WTC11 (cell line): ENCODE measurements at regions not wholly inside any gene's neighbourhood (a gene's known extent, or its start where the extent isn't known, plus 50 kb on each side); places are given as distances from the start of the nearest gene placed in this dataset.

ENCODE experiments used
- ATAC-seq: fragments of 200-7000 bp; cut with Tn5 transposase; 2 replicates; pipeline ENCODE4 v1.10.0; 2021; ENCODE audit warnings: mild to moderate bottlenecking, moderate library complexity
- CTCF ChIA-PET: fragments of 300-600 bp; sonication (Branson Sonifier 250); formaldehyde crosslinking; loops from one replicate; lab custom pipeline; 2021; ENCODE audit warnings: antibody characterized with exemption; lab: Charles Lee
- POLR2A ChIA-PET: fragments of 350-600 bp; sonication (Branson Sonifier 250); formaldehyde crosslinking; loops from one replicate; lab custom pipeline; 2021; ENCODE audit warnings: antibody characterized with exemption; lab: Charles Lee
- DNase-seq: peaks from one replicate; pipeline ENCODE4 v3.0.0; 2021; ENCODE audit warnings: low spot score
- H3K27ac Mint-ChIP-seq: 2 replicates; pipeline ENCODE4 v1.8.0; 2021; ENCODE audit warnings: mixed read lengths
- H3K27me3 Mint-ChIP-seq: 2 replicates; pipeline ENCODE4 v1.8.0; 2021; ENCODE audit warnings: low read depth, mild to moderate bottlenecking, moderate library complexity, mixed read lengths
- H3K36me3 Mint-ChIP-seq: 2 replicates; pipeline ENCODE4 v1.8.0; 2021; ENCODE audit warnings: mixed read lengths
- H3K4me1 Mint-ChIP-seq: 2 replicates; pipeline ENCODE4 v1.8.0; 2022; ENCODE audit warnings: mixed read lengths
- H3K4me3 Mint-ChIP-seq: 2 replicates; pipeline ENCODE4 v1.8.0; 2021; ENCODE audit warnings: mild to moderate bottlenecking, moderate library complexity, mixed read lengths
- H3K9me3 Mint-ChIP-seq: 2 replicates; pipeline ENCODE4 v1.8.0; 2021; ENCODE audit warnings: mixed read lengths
- ARID4B ChIP-seq: sonication (generic); formaldehyde crosslinking; IDR thresholded peaks from 2 replicates; pipeline ENCODE4 v1.8.0; 2023; ENCODE audit warnings: missing genetic modification reagents, mild to moderate bottlenecking, borderline replicate concordance
- ATF1 ChIP-seq: sonication (generic); formaldehyde crosslinking; IDR thresholded peaks from 2 replicates; pipeline ENCODE4 v1.8.1; 2023; ENCODE audit warnings: mild to moderate bottlenecking, moderate library complexity, missing genetic modification reagents
- E2F4 ChIP-seq: sonication (generic); formaldehyde crosslinking; IDR thresholded peaks from 2 replicates; pipeline ENCODE4 v1.8.1; 2022; ENCODE audit warnings: low read depth, mild to moderate bottlenecking, moderate library complexity, missing genetic modification reagents, borderline replicate concordance
- ESRRA ChIP-seq: sonication (generic); formaldehyde crosslinking; IDR thresholded peaks from 2 replicates; pipeline ENCODE4 v1.8.1; 2022; ENCODE audit warnings: mild to moderate bottlenecking, missing genetic modification reagents, borderline replicate concordance
- ETV6 ChIP-seq: sonication (generic); formaldehyde crosslinking; IDR thresholded peaks from 2 replicates; pipeline ENCODE4 v1.8.1; 2022; ENCODE audit warnings: mild to moderate bottlenecking, missing genetic modification reagents
- FOXP1 ChIP-seq: sonication (generic); formaldehyde crosslinking; IDR thresholded peaks from 2 replicates; pipeline ENCODE4 v1.8.0; 2022; ENCODE audit warnings: missing genetic modification reagents, mild to moderate bottlenecking, moderate library complexity, borderline replicate concordance
- JAZF1 ChIP-seq: fragments of 250-450 bp; sonication (Bioruptor Pico); IDR thresholded peaks from 2 replicates; pipeline ENCODE4 v1.9.0; 2021; ENCODE audit warnings: moderate library complexity, mild to moderate bottlenecking, inconsistent platforms
- MXD4 ChIP-seq: fragments of 250-450 bp; sonication (Bioruptor Pico); IDR thresholded peaks from 2 replicates; pipeline ENCODE4 v1.8.0; 2021; ENCODE audit warnings: mild to moderate bottlenecking, moderate library complexity, borderline replicate concordance
- NFATC4 ChIP-seq: fragments of 250-450 bp; sonication (Bioruptor Pico); IDR thresholded peaks from 2 replicates; pipeline ENCODE4 v1.9.0; 2021; ENCODE audit warnings: mild to moderate bottlenecking
- NFYB ChIP-seq: sonication (generic); formaldehyde crosslinking; conservative IDR thresholded peaks from 2 replicates; pipeline ENCODE4 v1.8.0; 2022; ENCODE audit warnings: low read depth, missing genetic modification reagents
- RORB ChIP-seq: fragments of 250-450 bp; sonication (Bioruptor Pico); IDR thresholded peaks from 2 replicates; pipeline ENCODE4 v1.9.0; 2021; ENCODE audit warnings: mild to moderate bottlenecking
- SMAD4 ChIP-seq: sonication (generic); formaldehyde crosslinking; IDR thresholded peaks from 2 replicates; pipeline ENCODE4 v1.8.0; 2022; ENCODE audit warnings: mild to moderate bottlenecking, missing genetic modification reagents
- TCF7 ChIP-seq: sonication (generic); formaldehyde crosslinking; IDR thresholded peaks from 2 replicates; pipeline ENCODE4 v1.8.0; 2022; ENCODE audit warnings: mild to moderate bottlenecking, low read depth, missing genetic modification reagents, moderate library complexity
- TEAD4 ChIP-seq: sonication (generic); formaldehyde crosslinking; IDR thresholded peaks from 2 replicates; pipeline ENCODE4 v1.8.0; 2022; ENCODE audit warnings: mild to moderate bottlenecking, missing genetic modification reagents
- ZBTB21 ChIP-seq: sonication (generic); formaldehyde crosslinking; IDR thresholded peaks from 2 replicates; pipeline ENCODE4 v1.8.1; 2023; ENCODE audit warnings: mild to moderate bottlenecking, missing genetic modification reagents, borderline replicate concordance
- ZBTB43 ChIP-seq: sonication (generic); formaldehyde crosslinking; IDR thresholded peaks from 2 replicates; pipeline ENCODE4 v1.8.1; 2023; ENCODE audit warnings: mild to moderate bottlenecking, missing genetic modification reagents
- ZNF121 ChIP-seq: sonication (generic); formaldehyde crosslinking; IDR thresholded peaks from 2 replicates; pipeline ENCODE4 v1.8.0; 2023; ENCODE audit warnings: missing genetic modification reagents
- ZNF416 ChIP-seq: fragments of 250-450 bp; sonication (Bioruptor Pico); IDR thresholded peaks from 2 replicates; pipeline ENCODE4 v1.9.0; 2021; ENCODE audit warnings: mild to moderate bottlenecking, inconsistent platforms
- ZNF671 ChIP-seq: fragments of 250-450 bp; sonication (Bioruptor Pico); IDR thresholded peaks from 2 replicates; pipeline ENCODE4 v1.8.0; 2021; ENCODE audit warnings: mild to moderate bottlenecking
- TF ChIP-seq, protein P1 (sequence below): fragments of 250-450 bp; sonication (Bioruptor Pico); IDR thresholded peaks from 2 replicates; pipeline ENCODE4 v1.9.0; 2021; ENCODE audit warnings: mild to moderate bottlenecking
- TF ChIP-seq, protein P2 (sequence below): fragments of 250-450 bp; sonication (Bioruptor Pico); IDR thresholded peaks from 2 replicates; pipeline ENCODE4 v2.1.2; 2022; ENCODE audit warnings: mild to moderate bottlenecking, moderate library complexity
- TF ChIP-seq, protein P3 (sequence below): sonication (generic); formaldehyde crosslinking; IDR thresholded peaks from 2 replicates; pipeline ENCODE4 v1.8.1; 2023; ENCODE audit warnings: mild to moderate bottlenecking, missing genetic modification reagents

GRCh38 chr21:41613533-41613909, 105.6 kb upstream of the TMPRSS2 start:
- peaks cover 14% of the 10 kb centered on the region for H3K36me3 Mint-ChIP-seq
- H3K9me3 Mint-ChIP-seq: peaks cover 15% of the 10 kb centered on the region
- ATAC-seq (no peak), DNase-seq (no peak)
- peaks cover 17% of the 10 kb centered on the region for H3K4me1 Mint-ChIP-seq
- ChIA-PET POLR2A (interaction anchor here (1.5 to 1.8 kb wide), 2 partner anchors 150 to 165 kb away, joined by 6 to 7 read pairs; no protein-coding TSS in a partner anchor), CTCF (interaction anchor here (0.6 to 5.4 kb wide), 56 partner anchors 9 to 723 kb away, joined by 3 to 207 read pairs (median 10); partner anchors contain the start of gene RIPK4)
- no peak for TF ChIP-seq ETV6 (CRISPR knock-in tag)
- TF ChIP-seq, protein P1, sequence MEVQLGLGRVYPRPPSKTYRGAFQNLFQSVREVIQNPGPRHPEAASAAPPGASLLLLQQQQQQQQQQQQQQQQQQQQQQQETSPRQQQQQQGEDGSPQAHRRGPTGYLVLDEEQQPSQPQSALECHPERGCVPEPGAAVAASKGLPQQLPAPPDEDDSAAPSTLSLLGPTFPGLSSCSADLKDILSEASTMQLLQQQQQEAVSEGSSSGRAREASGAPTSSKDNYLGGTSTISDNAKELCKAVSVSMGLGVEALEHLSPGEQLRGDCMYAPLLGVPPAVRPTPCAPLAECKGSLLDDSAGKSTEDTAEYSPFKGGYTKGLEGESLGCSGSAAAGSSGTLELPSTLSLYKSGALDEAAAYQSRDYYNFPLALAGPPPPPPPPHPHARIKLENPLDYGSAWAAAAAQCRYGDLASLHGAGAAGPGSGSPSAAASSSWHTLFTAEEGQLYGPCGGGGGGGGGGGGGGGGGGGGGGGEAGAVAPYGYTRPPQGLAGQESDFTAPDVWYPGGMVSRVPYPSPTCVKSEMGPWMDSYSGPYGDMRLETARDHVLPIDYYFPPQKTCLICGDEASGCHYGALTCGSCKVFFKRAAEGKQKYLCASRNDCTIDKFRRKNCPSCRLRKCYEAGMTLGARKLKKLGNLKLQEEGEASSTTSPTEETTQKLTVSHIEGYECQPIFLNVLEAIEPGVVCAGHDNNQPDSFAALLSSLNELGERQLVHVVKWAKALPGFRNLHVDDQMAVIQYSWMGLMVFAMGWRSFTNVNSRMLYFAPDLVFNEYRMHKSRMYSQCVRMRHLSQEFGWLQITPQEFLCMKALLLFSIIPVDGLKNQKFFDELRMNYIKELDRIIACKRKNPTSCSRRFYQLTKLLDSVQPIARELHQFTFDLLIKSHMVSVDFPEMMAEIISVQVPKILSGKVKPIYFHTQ: no peak
- no peak for TF ChIP-seq ATF1
- no peak for TF ChIP-seq NFYB
- TF ChIP-seq, protein P2, sequence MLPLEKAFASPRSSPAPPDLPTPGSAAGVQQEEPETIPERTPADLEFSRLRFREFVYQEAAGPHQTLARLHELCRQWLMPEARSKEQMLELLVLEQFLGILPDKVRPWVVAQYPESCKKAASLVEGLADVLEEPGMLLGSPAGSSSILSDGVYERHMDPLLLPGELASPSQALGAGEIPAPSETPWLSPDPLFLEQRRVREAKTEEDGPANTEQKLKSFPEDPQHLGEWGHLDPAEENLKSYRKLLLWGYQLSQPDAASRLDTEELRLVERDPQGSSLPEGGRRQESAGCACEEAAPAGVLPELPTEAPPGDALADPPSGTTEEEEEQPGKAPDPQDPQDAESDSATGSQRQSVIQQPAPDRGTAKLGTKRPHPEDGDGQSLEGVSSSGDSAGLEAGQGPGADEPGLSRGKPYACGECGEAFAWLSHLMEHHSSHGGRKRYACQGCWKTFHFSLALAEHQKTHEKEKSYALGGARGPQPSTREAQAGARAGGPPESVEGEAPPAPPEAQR (CRISPR knock-in tag): no peak
- TF ChIP-seq MXD4 (CRISPR knock-in tag): no peak
- TF ChIP-seq ZNF121 (CRISPR knock-in tag): no peak
- TF ChIP-seq JAZF1 (CRISPR knock-in tag): no peak
- TF ChIP-seq ZBTB21: no peak
- no peak for TF ChIP-seq FOXP1
- TF ChIP-seq, protein P3, sequence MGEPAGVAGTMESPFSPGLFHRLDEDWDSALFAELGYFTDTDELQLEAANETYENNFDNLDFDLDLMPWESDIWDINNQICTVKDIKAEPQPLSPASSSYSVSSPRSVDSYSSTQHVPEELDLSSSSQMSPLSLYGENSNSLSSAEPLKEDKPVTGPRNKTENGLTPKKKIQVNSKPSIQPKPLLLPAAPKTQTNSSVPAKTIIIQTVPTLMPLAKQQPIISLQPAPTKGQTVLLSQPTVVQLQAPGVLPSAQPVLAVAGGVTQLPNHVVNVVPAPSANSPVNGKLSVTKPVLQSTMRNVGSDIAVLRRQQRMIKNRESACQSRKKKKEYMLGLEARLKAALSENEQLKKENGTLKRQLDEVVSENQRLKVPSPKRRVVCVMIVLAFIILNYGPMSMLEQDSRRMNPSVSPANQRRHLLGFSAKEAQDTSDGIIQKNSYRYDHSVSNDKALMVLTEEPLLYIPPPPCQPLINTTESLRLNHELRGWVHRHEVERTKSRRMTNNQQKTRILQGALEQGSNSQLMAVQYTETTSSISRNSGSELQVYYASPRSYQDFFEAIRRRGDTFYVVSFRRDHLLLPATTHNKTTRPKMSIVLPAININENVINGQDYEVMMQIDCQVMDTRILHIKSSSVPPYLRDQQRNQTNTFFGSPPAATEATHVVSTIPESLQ (CRISPR knock-in tag): no peak
- no peak for TF ChIP-seq TCF7 (CRISPR knock-in tag)
- TF ChIP-seq SMAD4 (CRISPR knock-in tag): no peak
- no peak for TF ChIP-seq RORB (CRISPR knock-in tag)
- no peak for TF ChIP-seq ESRRA (CRISPR knock-in tag)
- TF ChIP-seq TEAD4: no peak
- no peak for TF ChIP-seq NFATC4 (CRISPR knock-in tag)
- peak overlapping the region; percentile 60 for H3K27ac Mint-ChIP-seq
- no peak overlapping the region; the same call in 1 of the 2 replicates for H3K4me3 Mint-ChIP-seq
- H3K27me3 Mint-ChIP-seq: peaks cover 6% of the 10 kb centered on the region

GRCh38 chr21:41612674-41613532, 104.9 kb upstream of the TMPRSS2 start:
- peak; percentile 79 for DNase-seq
- Mint-ChIP-seq H3K36me3 (peaks cover 15% of the 10 kb centered on the region), H3K9me3 (peaks cover 16% of the 10 kb centered on the region), H3K27me3 (peaks cover 6% of the 10 kb centered on the region), H3K4me1 (peaks cover 17% of the 10 kb centered on the region), H3K4me3 (peak overlapping the region; percentile 30), H3K27ac (peak overlapping the region; percentile 60)
- ATAC-seq: peak; percentile 82
- POLR2A ChIA-PET: interaction anchor here (1.5 to 1.8 kb wide), 2 partner anchors 150 to 165 kb away, joined by 6 to 7 read pairs; no protein-coding TSS in a partner anchor
- CTCF ChIA-PET: interaction anchor here (0.6 to 5.4 kb wide), 109 partner anchors 9 to 820 kb away, joined by 3 to 207 read pairs (median 5); partner anchors contain the start of genes ABCG1 and RIPK4
- TF ChIP-seq ZBTB43 (no peak), RORB (CRISPR knock-in tag) (no peak), ARID4B (CRISPR knock-in tag) (no peak), ZNF671 (CRISPR knock-in tag) (no peak), ZNF416 (peak; percentile 83), E2F4 (CRISPR knock-in tag) (no peak)
